Retinal pigment epithelial cell (primary cell): ENCODE measurements at regions not wholly inside any gene's neighbourhood (a gene's known extent, or its start where the extent isn't known, plus 50 kb on each side); places are given as distances from the start of the nearest gene placed in this dataset.
"Not testable (repeated sequence)": the region's sequence is repeated elsewhere in the genome, so short reads cannot be mapped to it uniquely, and the experiment has no call there.

ENCODE experiments used
- DNase-seq: peaks from one replicate; pipeline ENCODE4 v3.0.0-alpha.2; 2010; ENCODE audit warnings: low read depth
- H3K4me3 ChIP-seq: 2 replicates; pipeline ENCODE4 v1.5.1; 2011; ENCODE audit warnings: mild to moderate bottlenecking, low read length, control low read depth, moderate library complexity
- TF ChIP-seq, protein P1 (sequence below): conservative IDR thresholded peaks from 2 replicates; pipeline ENCODE4 v1.5.1; 2011; ENCODE audit warnings: low read depth, low read length, control low read depth, inconsistent platforms

DNA sequence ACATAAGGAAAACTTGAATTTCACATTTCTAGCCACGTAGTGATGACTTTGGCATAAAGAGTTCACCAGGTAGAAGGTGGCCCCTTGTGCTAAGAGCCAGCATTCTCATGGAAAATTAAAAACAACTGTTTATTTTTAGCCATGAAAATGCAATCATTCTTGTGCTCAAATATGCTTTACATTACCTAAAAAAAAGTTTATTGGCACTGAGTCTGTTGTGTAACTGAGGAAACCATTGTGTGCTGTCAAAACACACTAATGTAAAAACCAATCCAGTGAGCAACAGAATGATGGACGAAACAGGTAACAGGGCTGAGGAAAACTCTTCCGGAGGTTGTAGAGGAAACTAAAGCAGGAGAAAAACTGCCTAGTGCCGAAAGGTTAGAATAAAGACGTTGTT, 287.0 kb upstream of the TMC3 start:
- no peak for DNase-seq
- TF ChIP-seq, protein P1, sequence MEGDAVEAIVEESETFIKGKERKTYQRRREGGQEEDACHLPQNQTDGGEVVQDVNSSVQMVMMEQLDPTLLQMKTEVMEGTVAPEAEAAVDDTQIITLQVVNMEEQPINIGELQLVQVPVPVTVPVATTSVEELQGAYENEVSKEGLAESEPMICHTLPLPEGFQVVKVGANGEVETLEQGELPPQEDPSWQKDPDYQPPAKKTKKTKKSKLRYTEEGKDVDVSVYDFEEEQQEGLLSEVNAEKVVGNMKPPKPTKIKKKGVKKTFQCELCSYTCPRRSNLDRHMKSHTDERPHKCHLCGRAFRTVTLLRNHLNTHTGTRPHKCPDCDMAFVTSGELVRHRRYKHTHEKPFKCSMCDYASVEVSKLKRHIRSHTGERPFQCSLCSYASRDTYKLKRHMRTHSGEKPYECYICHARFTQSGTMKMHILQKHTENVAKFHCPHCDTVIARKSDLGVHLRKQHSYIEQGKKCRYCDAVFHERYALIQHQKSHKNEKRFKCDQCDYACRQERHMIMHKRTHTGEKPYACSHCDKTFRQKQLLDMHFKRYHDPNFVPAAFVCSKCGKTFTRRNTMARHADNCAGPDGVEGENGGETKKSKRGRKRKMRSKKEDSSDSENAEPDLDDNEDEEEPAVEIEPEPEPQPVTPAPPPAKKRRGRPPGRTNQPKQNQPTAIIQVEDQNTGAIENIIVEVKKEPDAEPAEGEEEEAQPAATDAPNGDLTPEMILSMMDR: no peak
- no peak overlapping the region for H3K4me3 ChIP-seq

DNA sequence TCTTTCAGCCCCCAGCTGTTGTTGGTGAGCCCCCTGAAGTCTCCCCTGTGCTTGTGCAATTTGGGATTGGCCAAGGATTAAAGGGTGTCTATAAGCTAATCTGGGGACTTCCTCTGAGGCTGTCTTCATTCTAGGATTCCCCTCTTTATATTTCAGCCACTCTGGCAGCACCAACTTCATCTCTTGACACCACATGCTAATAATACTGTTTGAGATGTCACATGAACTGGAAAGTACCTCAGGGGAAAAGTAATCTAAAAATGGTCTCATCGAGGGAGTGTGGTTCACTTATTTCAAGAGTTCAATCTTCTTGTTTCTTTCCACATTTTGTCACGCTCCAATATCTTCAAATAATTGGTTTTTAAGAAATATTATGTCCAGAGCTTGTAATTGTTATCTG, 279.2 kb upstream of the TMC3 start:
- no peak for DNase-seq
- no peak overlapping the region for H3K4me3 ChIP-seq
- TF ChIP-seq, protein P1: no peak

DNA sequence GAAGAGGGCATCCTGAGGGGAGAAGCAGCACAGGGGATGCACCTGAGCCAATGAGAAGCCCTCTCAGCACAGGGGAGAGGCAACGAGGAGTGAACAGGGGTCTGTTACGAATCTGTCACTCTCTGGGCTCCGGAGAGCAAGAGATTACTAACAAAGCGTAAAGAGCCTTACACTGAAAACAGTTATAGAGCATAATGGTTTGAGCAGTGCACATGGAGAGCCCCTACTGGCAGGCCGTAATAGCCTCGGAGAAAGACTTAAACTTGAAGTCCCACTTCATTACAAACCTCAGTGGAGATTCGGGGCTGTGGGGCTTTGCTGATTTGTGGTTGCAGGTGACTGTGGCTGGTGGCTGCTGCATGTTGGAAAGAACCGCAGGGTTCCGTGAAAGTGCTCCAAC, 271.5 kb upstream of the TMC3 start:
- no peak overlapping the region for H3K4me3 ChIP-seq
- TF ChIP-seq, protein P1: no peak
- no peak for DNase-seq

DNA sequence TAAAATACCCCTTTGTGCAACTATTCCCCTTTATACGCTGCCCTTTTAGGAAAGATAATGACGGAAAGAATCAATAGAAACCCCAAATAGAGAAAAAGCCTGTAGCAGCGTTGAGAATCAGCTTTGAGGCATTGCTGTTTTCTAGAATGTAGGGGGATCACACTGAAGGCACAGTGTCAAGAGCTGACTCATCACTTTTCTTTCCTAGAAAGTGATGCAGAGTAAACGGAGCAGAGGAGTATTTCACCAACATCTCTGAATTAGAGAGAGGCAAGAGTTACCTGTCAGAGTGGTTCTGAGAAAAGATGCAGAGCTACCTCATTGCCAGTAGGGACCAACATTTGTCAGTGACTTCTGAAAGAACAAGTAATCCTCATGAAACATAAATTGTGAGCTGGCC, 269.8 kb upstream of the TMC3 start:
- no peak for DNase-seq
- TF ChIP-seq, protein P1: no peak
- H3K4me3 ChIP-seq: no peak overlapping the region

DNA sequence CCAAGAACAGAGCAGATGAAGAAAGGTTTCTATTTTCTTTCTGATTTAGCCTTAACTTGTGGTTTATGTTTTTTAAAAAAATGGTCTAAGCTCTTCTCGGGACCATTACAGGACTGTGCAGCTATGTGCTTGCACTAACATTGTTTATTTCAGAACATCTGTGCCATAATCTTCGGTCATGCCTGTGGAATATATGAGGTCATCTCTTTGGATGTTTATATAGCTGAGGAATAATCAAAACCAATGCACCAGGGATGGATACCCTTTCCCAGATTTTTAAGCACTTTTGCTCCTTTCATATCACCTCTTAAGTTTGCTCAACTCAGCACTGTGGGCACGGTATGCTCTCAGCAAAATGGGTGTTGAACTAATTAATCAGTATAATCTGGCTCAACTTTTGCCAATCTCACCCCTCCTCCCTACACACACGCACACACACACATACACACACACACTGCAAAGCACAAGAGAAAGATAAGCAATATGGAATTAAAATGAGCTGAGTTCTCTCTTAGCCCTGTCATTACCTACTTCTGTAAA, 268.5 kb upstream of the TMC3 start:
- H3K4me3 ChIP-seq: no peak overlapping the region
- no peak for DNase-seq
- TF ChIP-seq, protein P1: no peak

DNA sequence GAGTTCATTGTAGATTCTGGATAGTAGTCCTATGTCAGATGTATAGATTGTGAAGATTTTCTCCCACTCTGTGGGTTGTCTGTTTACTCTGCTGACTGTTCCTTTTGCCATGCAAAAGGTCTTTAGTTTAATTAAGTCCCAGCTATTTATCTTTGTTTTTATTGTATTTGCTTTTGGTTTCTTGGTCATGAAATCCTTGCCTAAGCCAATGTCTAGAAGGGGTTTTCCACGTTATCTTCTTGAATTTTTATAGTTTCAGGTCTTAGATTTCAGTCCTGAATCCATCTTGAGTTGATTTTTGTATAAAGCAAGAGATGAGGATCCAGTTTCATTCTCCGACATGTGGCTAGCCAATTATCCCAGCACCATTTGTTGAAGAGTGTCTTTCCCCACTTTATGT, 262.1 kb upstream of the TMC3 start:
- not testable (repeated sequence) for H3K4me3 ChIP-seq, DNase-seq

DNA sequence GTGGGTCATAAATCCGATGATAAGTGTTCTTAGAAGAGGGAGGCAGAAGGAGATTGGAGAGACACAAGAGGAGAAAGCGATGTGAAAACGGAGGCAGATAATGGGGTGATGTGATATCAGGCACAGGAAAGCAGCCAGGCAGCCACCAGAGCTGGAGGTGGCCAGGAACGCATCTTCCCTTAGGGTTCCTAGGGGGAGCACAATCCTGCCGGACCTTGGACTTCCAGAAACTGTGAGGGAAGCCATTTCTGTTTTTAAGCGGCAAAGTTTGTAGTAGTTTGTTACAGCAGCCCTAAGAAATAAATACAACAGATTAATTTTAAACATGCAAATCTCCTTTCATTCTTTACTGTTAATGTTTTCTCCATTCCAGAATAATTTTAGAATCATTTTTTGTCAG, 259.9 kb upstream of the TMC3 start:
- no peak for DNase-seq
- H3K4me3 ChIP-seq: no peak overlapping the region
- TF ChIP-seq, protein P1: no peak

DNA sequence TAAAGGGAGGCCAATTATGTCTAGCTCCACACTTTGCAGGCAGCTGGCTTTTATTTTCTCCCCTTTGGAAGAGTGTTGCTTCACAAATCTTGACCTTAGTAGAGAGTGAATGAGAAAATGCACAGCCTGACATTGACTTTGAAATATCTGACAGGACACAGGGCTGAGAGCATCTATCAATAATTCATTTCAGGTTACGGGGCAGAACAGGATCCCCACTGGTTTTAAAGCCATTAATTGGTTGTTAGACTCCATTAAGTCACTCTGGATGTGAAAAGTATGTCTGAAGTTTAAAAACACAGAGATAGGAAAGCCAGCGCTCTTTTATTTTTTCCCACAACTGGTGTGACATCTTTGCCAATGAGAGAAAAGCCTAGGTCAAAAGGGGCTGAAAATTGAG, 251.9 kb upstream of the TMC3 start:
- no peak for DNase-seq
- TF ChIP-seq, protein P1: no peak
- no peak overlapping the region for H3K4me3 ChIP-seq
